ENCODE measurements at regions not wholly inside any gene's neighbourhood (a gene's known extent, or its start where the extent isn't known, plus 50 kb on each side); places are given as distances from the start of the nearest gene placed in this dataset.

GRCh38 chr7:156198277-156198676 is 386.0 kb upstream of the SHH start:
- BruUV-seq (replicated peaks), result no TSS peak
- Histone ChIP-seq H2BK5ac (ENCODE audit: low read depth, low read length, poor library complexity, severe bottlenecking) (no peak overlapping the region), H2AFZ (replicated peaks; ENCODE audit: low read length, poor library complexity) (no peak overlapping the region), H3K23ac (ENCODE audit: low read depth, low read length) (no peak overlapping the region), H3K9me3 (ENCODE audit: control insufficient read depth, insufficient read depth, low read length) (peaks cover 41% of the 10 kb centered on the region), H4K20me1 (ENCODE audit: insufficient read depth, low read length) (no peaks in the 10 kb centered on the region), H3K27ac (ENCODE audit: insufficient read depth, low read length) (no peak overlapping the region), H2BK20ac (ENCODE audit: low read depth, low read length) (no peak overlapping the region), H3K9me1 (ENCODE audit: insufficient read depth, low read length) (no peaks in the 10 kb centered on the region), H2BK15ac (ENCODE audit: low read depth, low read length) (no peak overlapping the region), H3K79me1 (ENCODE audit: low read depth in 1 of 2, low read length in 2 of 2) (no peaks in the 10 kb centered on the region), H3K56ac (ENCODE audit: extremely low read depth, insufficient read depth, low read length) (no peak overlapping the region), H3K36me3 (ENCODE audit: control insufficient read depth, insufficient read depth, low read length) (no peaks in the 10 kb centered on the region), H4K91ac (ENCODE audit: insufficient read depth, low read depth, low read length) (no peak overlapping the region), H3K4ac (ENCODE audit: low read depth, low read length) (no peak overlapping the region), H2BK120ac (ENCODE audit: low read depth, low read length) (no peak overlapping the region), H3K18ac (ENCODE audit: low read depth, low read length) (no peak overlapping the region), H3K9ac (ENCODE audit: low read depth, low read length) (no peak overlapping the region), H4K5ac (ENCODE audit: low read depth, low read length) (no peak overlapping the region), H3K27me3 (ENCODE audit: control insufficient read depth, insufficient read depth, low read length) (no peaks in the 10 kb centered on the region), H3K14ac (replicated peaks; ENCODE audit: low read depth, low read length) (no peak overlapping the region), H4K8ac (ENCODE audit: low read depth in 2 of 2, low read length in 2 of 2) (no peak overlapping the region), H3K4me3 (ENCODE audit: insufficient read depth, low read depth, low read length) (no peak overlapping the region), H3K4me1 (ENCODE audit: control insufficient read depth, insufficient read depth, low read length) (no peaks in the 10 kb centered on the region), H3K4me2 (ENCODE audit: low read depth, low read length) (no peak overlapping the region), H2AK9ac (replicated peaks; ENCODE audit: low read depth, low read length, poor library complexity) (no peak overlapping the region), H2AK5ac (ENCODE audit: low read depth, low read length) (no peak overlapping the region)
- ChIA-PET POLR2A (ENCODE audit: unreplicated experiment) (no interaction called here), CTCF (no interaction called here)
- dilution Hi-C loops (cut with HindIII; ENCODE audit: low sequenced_read_pairs, unreplicated experiment) (no loop called here), intact Hi-C loops (cut with micrococcal nuclease) (no loop called here), in situ Hi-C loops (cut with MboI; ENCODE audit: low sequenced_read_pairs) (no loop called here)
- no peak for ATAC-seq (ENCODE audit: low read depth)
- no peak for TF ChIP-seq RFX5 (IDR thresholded peaks at IDR 0.05; ENCODE audit: low read depth, low read length)
- no peak for TF ChIP-seq CEBPB (IDR thresholded peaks at IDR 0.05; ENCODE audit: low read depth, low read length)
- no peak for TF ChIP-seq FOS (IDR thresholded peaks at IDR 0.05; ENCODE audit: low read depth, low read length)
- no peak for TF ChIP-seq BHLHE40 (IDR thresholded peaks at IDR 0.05; ENCODE audit: low read depth, low read length)
- TF ChIP-seq POLR2A (IDR thresholded peaks at IDR 0.05; ENCODE audit: low read depth, low read length), result no peak
- TF ChIP-seq MXI1 (IDR thresholded peaks at IDR 0.05; ENCODE audit: borderline replicate concordance, low read depth, low read length), result no peak
- TF ChIP-seq RAD21 (IDR thresholded peaks at IDR 0.05; ENCODE audit: low read length), result no peak
- no peak for TF ChIP-seq MAFK (IDR thresholded peaks at IDR 0.05; ENCODE audit: low read depth, low read length)
- TF ChIP-seq SMC3 (IDR thresholded peaks at IDR 0.05; ENCODE audit: low read depth, low read length), result no peak
- no peak for TF ChIP-seq CTCF (conservative IDR thresholded peaks at IDR 0.05; ENCODE audit: low read depth, low read length)
- TF ChIP-seq CHD1 (IDR thresholded peaks at IDR 0.05; ENCODE audit: low read depth, low read length), result no peak
- WGBS, 2 experiments (ENCODE audit: extremely low coverage in 2 of 2, insufficient read length in 1 of 2), result 67% methylated on average over 4 of the region's 9 CpGs; no CpG with 5 or more reads in 1 of the 2 experiments
- no peak for DNase-seq
